GM21576 (cell line): ENCODE measurements at regions not wholly inside any gene's neighbourhood (a gene's known extent, or its start where the extent isn't known, plus 50 kb on each side); places are given as distances from the start of the nearest gene placed in this dataset.

ENCODE experiments used
- ATAC-seq: cut with Tn5 transposase; IDR thresholded peaks from one replicate; pipeline ENCODE4 v1.9.1; 2021; ENCODE audit warnings: mild to moderate bottlenecking, moderate library complexity; ENCODE audit not compliant: unreplicated experiment

GRCh38 chr15:92304223-92304975 lies 89.3 kb upstream of the ST8SIA2 start:
- no peak for ATAC-seq

GRCh38 chr15:92305343-92305742 lies 88.3 kb upstream of the ST8SIA2 start:
- ATAC-seq = no peak

- no peak for ATAC-seq
Observed at GRCh38 chr15:92306663-92307062, 87.0 kb upstream of the ST8SIA2 start.

GRCh38 chr15:92315144-92315543 lies 78.5 kb upstream of the ST8SIA2 start:
- no peak for ATAC-seq

- ATAC-seq = no peak
Observed at GRCh38 chr15:92315595-92316211, 78.0 kb upstream of the ST8SIA2 start.

DNA sequence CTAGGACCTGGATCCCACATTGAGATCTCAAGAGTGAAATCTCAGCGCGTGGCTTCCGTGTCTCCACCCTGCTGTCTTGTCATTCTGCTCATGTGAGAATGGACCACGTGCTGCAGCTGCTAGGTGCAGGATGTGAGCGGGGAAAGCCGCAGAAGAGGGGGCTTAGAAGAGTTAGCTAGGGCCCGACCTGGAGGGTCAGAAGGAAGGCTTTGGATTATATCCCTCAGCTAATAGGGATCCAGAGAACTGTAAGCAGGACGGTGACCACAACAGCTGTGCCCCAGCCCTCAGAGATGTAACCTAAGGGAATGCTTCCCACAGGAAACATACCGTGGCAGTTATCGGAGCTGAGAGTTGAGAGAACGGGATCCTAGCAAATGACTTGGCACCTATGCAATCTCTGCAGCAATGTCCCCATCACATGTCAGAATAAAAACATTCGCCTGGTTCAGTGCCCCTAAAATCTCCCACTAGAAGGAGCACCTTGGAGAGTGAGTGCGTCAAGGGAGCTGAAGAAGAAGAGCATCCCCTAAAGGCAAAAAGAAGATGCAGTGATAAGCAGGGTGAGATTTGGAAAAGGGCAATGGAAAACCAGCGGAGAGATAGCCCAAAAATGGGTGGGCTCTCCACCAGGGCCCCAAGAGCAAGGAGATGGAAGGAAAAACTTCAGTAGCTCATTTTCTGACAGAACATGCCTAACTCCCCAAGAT lies 76.9 kb upstream of the ST8SIA2 start:
- ATAC-seq = no peak

DNA sequence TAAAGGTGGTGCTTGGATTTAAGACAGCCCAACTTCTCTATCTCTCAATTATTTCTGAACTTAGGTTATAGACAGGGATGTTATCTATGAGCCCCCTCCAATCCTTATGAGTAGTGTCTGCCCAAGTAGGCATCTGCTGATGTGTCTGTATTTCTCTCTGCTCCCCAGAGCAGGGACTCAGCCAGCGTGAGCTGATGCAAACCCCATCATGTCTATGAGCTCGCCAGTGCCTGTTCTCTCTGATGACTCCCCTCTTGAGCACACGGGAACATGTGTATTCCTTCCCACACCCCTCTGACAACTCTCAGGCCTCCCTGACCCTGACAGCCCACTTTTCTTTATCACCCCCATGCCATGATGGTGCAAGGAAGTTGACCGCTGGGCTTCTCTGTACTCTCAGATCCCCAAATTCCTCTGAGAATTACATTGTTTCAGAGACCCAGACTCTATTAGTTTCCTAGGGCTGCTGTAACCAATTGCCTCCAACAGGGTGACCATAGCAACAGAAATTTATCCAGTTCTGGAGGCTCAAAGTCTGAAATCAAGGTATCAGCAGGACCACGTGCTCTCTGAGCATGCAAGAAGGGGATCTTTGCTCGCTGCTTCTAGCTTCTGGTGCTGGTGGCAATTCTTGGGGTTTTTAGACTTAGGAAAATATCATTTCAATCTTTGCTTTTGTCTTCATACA lies 73.5 kb upstream of the ST8SIA2 start:
- no peak for ATAC-seq

DNA sequence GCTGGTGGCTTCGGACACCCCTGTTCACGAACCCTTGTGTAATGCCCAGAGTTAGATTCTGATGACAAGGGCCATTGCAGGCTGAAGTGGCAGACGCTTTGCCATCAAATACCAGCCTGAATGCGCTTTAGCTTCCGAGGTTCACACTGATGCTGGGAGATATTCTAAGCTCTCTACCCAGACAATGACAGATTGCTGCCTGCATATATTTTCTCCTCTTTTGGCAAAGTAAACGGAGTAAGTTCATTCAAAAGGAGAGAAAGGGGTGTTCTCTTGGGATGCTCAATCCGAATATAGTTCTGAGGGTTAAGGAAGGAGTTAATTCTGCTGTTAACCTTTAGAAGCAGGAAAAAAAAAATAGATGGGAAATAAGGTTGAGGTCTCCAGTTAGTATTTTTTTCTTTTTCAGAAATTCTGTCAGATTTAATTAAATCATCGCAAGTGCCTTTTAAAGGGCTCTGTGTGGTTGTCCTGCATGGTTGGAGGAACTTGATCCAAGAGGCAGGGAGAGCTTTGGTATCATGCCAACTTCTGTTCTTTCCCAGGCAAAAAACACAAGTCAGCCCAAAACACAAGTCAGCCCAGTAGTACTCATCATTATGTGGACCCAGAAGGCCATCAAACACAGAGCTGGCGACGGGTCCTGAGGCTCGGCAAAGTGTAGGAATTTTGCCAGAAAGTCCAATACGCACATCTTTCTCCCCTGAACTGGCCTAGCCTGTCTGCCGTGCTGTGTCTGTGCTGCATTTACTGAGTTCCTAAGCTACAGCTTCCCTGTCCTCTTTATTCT lies 70.9 kb upstream of the ST8SIA2 start:
- ATAC-seq = no peak

DNA sequence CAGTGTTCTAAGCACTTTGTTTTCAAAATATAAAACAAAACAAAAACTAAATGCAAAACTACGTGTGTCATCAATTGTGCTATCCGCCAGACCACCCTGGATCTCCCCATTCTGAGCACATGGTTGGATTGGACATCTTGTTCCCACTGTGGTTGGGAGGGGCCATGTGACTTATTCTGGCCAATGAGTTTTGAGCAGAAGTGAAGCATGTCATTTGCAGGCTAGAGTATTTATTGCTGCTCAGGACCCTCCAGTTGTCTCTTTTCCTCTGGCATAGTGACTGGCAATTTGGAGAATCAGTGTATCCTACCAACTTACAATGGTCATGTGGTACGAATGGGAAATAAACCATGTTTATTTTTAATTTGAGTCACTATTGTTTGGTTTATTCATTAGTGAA lies 70.2 kb upstream of the ST8SIA2 start:
- ATAC-seq = no peak

DNA sequence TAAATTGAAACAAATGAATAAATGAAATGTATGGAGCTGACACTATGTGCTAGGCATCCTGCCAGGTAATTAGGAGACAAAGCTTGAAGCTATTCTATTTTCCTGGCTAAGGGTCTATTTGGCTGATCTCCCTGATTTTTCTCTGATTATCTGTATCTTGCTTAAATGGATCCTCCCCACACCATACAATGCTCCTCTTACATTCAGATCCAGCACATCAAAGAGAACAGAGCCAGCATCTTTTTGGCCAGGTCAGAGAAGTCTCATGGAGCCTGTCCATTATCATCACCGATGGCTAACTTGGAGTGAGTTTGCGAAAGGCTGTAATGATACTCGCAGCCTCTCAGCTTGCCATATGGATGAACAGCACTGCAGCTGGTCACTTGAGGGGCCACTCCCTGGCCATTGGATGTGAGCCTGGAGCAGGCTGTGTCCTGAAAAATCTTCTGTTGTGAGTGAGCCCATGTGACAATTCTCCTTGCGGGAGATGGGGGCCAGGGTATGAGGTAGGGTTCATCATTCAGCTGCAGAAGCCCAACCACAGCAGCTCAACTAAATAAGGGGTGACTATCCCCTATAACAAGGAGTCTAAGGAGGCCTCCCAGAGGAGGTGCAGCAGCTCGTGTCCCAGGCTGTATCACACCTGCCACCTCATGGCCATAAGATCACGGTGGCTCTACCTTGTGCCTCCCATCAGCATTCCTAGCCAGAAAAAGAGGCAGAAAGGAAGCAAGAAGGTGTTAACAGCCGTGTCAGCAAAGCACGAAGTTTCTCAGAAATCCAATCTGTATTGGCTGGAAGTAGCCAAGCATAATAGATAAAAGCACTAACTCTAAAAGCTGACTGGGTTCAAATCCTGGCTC lies 69.3 kb upstream of the ST8SIA2 start:
- ATAC-seq = no peak

DNA sequence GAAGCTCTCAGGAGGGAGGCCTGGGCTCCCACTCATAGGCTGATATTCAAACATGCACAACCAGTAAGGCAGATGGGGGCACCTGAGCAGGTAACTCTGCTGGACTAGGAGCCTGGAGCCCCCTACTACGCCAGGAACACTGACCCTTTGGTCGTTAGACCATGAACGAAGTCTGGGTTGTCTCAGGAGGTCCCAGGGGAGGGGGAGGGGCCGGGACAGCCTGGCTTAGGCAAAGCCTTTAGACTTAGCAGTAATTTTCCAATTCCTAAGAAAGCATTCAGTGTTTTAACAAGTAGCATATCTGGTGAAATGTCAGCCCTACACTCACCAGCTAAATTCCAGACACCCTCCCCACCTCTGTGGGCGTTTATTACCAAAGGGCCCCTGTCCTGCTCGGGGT lies 67.4 kb upstream of the ST8SIA2 start:
- no peak for ATAC-seq

GRCh38 chr15:92327033-92327432 lies 66.6 kb upstream of the ST8SIA2 start:
- ATAC-seq = no peak

DNA sequence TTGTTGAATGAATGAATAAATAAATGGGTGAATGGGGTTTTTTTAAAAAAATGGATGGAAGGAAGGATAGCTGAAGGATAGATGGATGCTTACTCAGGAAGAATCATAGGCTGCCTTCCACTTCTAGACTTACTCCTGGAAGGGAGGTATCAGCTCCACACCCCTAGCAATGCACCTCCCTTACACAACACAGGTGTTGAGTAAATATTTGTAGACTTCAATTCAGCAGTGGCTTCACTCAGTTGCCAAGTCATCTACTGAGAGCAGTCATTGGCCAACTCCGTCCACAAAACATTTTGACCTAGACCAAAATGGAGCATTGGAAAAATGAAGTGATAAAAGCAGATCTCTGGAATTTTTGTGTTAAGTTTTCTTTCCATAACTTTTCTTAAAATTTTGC lies 65.5 kb upstream of the ST8SIA2 start:
- no peak for ATAC-seq

- ATAC-seq = no peak
Observed at GRCh38 chr15:92332125-92332899, 61.4 kb upstream of the ST8SIA2 start.

DNA sequence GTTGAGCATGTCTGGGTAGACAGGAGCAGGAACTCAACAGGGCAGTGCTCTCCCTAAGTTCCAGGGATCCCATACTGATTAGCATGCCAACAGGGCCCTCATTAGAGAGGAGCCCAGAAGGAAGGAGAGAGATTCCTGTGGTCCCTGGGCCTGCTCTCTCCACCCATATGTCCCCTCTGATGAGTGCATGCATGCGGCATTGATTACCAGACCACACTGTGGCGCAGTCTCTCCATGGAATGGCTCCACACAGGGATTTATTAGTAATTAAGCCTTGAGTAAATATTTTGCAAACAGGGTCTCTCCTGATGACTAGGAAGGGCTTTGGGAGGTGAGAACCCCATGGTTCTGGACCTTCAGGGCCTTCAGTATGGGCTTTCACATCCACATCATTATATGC lies 60.0 kb upstream of the ST8SIA2 start:
- ATAC-seq = no peak

DNA sequence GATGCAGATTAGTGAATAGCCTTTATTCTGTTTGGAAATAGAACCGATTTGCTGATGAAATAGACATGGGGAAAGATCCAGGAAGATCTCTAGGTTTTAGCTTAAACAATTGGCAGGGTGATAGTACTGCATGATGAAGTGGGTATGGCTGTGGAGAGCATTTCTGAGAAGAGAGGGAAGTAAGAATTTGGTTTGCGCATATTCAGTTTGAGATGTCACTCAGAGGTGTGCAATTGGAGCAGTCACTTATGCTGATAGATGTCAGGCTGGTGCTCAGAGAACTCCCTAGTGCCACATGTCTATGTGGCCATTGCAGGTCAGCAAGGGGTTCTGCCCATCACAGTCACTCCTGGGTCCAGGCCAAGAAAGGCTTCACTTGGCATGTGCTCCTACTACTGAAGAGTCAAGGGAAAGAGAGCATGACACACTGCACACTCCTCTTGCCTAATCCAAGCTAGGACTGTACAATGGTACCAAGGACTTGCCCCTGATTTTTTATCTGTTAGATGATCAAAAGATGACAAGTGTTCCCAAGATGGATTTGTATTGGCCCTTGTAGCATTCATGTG lies 57.2 kb upstream of the ST8SIA2 start:
- no peak for ATAC-seq

- ATAC-seq = no peak
Observed at GRCh38 chr15:92339361-92339760, 54.3 kb upstream of the ST8SIA2 start.
